ENCODE measurements at regions not wholly inside any gene's neighbourhood (a gene's known extent, or its start where the extent isn't known, plus 50 kb on each side); places are given as distances from the start of the nearest gene placed in this dataset.

- DNase-seq = no peak
Measured at GRCh38 chr16:72399811-72400210, 227.9 kb upstream of the PMFBP1 start.

GRCh38 chr16:72397876-72398275 is 225.9 kb upstream of the PMFBP1 start:
- DNase-seq = no peak

- no peak for DNase-seq
Measured at GRCh38 chr16:72394526-72394925, 222.6 kb upstream of the PMFBP1 start.

GRCh38 chr16:72389791-72390190 is 217.8 kb upstream of the PMFBP1 start:
- DNase-seq = no peak

GRCh38 chr16:72388007-72388406 is 216.1 kb upstream of the PMFBP1 start:
- no peak for DNase-seq

GRCh38 chr16:72384651-72385050 is 212.7 kb upstream of the PMFBP1 start:
- no peak for DNase-seq

- DNase-seq = no peak
Measured at GRCh38 chr16:72380283-72380682, 208.3 kb upstream of the PMFBP1 start.

GRCh38 chr16:72373201-72373600 is 201.2 kb upstream of the PMFBP1 start:
- no peak for DNase-seq

GRCh38 chr16:72372087-72373045 is 200.4 kb upstream of the PMFBP1 start:
- DNase-seq = no peak

GRCh38 chr16:72371307-72372086 is 199.5 kb upstream of the PMFBP1 start:
- DNase-seq = no peak

- no peak for DNase-seq
Measured at GRCh38 chr16:72369274-72369673, 197.3 kb upstream of the PMFBP1 start.

- no peak for DNase-seq
Measured at GRCh38 chr16:72367851-72368250, 195.9 kb upstream of the PMFBP1 start.

GRCh38 chr16:72362973-72363372 is 191.0 kb upstream of the PMFBP1 start:
- DNase-seq = no peak

- no peak for DNase-seq
Measured at GRCh38 chr16:72362476-72362875, 190.5 kb upstream of the PMFBP1 start.

- DNase-seq = no peak
Measured at GRCh38 chr16:72357910-72358309, 186.0 kb upstream of the PMFBP1 start.

- no peak for DNase-seq
Measured at GRCh38 chr16:72355561-72355960, 183.6 kb upstream of the PMFBP1 start.

- DNase-seq = no peak
Measured at GRCh38 chr16:72349719-72350118, 177.8 kb upstream of the PMFBP1 start.

GRCh38 chr16:72332926-72333325 is 161.0 kb upstream of the PMFBP1 start:
- DNase-seq = no peak

- DNase-seq = no peak
Measured at GRCh38 chr16:72324578-72324977, 152.6 kb upstream of the PMFBP1 start.

GRCh38 chr16:72317446-72317845 is 145.5 kb upstream of the PMFBP1 start:
- no peak for DNase-seq

GRCh38 chr16:72313903-72314302 is 141.9 kb upstream of the PMFBP1 start:
- no peak for DNase-seq

GRCh38 chr16:72312828-72313227 is 140.9 kb upstream of the PMFBP1 start:
- DNase-seq = no peak

GRCh38 chr16:72311426-72311825 is 139.5 kb upstream of the PMFBP1 start:
- DNase-seq = no peak

GRCh38 chr16:72309001-72309400 is 137.0 kb upstream of the PMFBP1 start:
- no peak for DNase-seq

All from SW 1271 (cell line).